ENCODE measurements at regions not wholly inside any gene's neighbourhood (a gene's known extent, or its start where the extent isn't known, plus 50 kb on each side); places are given as distances from the start of the nearest gene placed in this dataset.

DNA sequence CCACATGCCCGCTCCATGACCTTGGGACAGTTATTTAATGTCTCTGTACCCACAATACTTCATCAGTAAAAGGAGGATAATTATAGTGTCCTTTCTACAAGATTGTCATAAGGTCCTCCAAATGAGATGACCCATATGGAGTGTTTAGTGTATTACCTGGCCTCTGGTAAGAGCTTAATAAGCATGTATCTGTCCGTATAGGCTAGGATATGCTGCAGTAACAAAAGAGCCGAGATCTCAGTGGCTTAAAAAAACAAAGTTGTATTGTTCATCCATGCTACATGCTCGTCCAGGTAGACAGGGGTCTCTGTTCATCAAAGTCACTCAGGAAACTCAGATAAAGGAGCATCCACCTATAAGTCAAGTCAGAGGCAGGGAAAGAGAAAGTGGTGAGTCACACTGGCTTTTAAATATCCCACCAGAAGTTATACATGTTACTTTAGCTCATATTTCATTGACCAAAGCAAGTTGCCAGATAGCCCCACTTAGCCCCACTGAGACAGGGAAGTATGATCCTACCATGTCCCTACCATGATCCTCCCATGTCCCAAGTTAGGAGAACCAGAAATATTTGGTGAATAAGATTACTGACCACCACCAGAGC is 53.0 kb upstream of the KAZN start:
- no peak for DNase-seq

DNA sequence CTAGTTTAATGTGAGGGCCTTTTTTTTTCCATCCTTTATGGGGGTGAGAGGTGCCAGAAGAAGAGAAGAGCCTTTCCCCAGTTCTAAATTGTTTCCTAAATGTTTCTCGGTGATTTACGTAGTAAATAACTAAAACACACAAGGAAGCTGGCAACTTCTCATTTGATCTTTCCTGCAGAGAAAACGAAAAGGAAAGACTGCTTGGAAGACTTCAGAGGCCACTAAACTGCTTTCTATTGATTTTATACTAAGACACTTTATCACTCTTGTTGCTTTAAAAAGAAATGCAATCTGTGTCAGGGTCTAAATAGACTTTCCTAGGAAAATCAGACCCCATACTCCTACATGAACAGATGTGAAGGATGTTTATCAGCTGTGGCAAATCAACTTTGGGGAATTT is 52.1 kb upstream of the KAZN start:
- no peak for DNase-seq

Data from activated naive CD4-positive, alpha-beta T cell (primary cell).